ENCODE measurements at regions not wholly inside any gene's neighbourhood (a gene's known extent, or its start where the extent isn't known, plus 50 kb on each side); places are given as distances from the start of the nearest gene placed in this dataset.

DNA sequence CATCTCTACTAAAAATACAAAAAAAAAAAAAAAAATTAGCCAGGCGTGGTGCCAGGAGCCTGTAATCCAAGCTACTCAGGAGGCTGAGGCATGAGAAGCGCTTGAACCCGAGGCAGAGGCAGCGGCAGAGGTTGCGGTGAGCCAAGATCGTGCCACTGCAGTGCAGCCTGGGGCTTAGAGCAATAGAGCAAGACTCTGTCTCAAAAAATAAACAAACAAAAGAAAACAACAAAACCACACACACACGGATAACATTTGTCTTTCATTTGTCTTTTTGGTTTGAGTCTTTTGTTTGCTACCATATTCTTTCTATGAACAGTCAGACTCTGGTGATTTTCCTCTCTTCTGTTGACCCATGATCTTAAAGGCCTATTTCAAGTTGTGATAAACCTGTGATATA lies 1168.3 kb upstream of the WWC1 start:
- Histone ChIP-seq H3K4me3 (ENCODE audit: insufficient read depth, low read depth, low read length) (no peak overlapping the region), H3K36me3 (replicated peaks; ENCODE audit: control insufficient read depth, insufficient read depth, low read length) (no peaks in the 10 kb centered on the region), H3K27me3 (ENCODE audit: control insufficient read depth, insufficient read depth, low read length) (no peaks in the 10 kb centered on the region)
- DNase-seq: no peak

DNA sequence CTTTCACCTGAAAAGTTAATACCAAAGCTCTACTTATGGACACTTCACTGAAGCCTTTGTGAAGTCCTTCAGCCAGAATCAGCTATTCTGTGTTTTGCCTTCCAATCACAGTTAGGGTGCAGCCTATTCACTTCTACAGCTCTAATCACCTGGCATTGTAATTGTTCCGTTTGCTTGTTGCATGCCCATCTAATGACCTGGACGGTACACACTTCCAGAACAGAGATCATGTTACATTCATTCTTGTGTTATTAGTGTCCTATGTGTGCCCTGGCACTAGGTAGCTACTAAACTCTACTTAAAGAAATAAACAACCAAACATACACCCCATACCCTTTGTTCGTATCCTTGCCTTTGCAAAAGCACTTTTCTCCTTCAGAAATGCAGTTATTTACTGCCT lies 1162.9 kb upstream of the WWC1 start:
- Histone ChIP-seq H3K36me3 (replicated peaks; ENCODE audit: control insufficient read depth, insufficient read depth, low read length) (no peaks in the 10 kb centered on the region), H3K4me3 (ENCODE audit: insufficient read depth, low read depth, low read length) (no peak overlapping the region), H3K27me3 (ENCODE audit: control insufficient read depth, insufficient read depth, low read length) (no peaks in the 10 kb centered on the region)
- no peak for DNase-seq

DNA sequence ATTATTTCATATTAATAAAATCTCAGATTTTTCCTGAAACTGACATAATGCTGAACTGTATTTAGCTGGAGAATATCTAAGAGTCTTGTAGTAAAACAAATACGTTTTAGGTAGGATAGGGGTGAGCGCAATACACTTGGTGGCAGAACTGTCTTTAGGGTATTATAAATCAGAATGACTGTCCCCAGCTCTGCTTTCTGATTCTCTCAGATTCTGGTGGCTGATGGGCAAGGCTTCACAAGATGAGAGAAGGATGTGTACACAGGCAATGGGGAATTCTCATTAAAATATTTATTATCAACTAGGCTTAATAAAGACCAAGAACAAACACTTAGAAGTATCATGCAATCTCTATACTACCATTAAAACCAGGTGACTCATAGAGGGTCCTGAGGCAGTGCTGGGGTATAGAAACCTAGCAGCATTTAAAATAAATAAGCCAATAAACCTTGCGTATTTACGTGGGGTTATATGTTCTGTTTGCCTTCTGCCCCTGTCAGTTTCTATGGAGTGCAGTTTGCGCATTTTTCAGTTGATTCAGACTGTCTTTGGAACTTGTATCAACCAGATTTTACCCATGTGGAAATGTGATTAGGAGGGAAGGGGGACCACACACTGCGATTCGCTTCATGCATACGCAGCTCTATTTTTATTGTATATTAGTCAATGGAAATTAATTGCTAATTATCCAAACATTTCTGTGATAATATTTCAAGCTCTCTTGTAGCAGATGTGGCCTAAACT lies 1150.7 kb upstream of the WWC1 start:
- Histone ChIP-seq H3K36me3 (replicated peaks; ENCODE audit: control insufficient read depth, insufficient read depth, low read length) (no peaks in the 10 kb centered on the region), H3K27me3 (ENCODE audit: control insufficient read depth, insufficient read depth, low read length) (no peaks in the 10 kb centered on the region), H3K4me3 (ENCODE audit: insufficient read depth, low read depth, low read length) (no peak overlapping the region)
- DNase-seq: no peak

DNA sequence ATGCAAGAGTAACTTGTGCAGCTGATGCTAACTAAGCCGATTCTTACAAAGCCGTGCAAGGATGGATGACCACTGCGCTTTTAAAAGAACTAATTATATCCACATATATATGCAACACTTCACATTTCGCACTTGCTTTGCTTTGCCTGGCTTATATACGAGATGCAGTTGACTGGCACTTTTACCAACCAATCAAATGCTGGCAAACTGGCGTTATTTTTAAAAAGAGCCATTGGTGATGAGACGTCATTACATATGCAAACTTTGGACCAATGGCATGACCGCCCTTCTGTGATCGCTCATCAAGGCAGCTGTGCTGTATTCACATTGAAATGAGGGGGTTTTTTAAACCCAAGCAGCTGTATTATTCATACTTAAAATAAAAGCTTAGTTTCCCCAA lies 1147.7 kb upstream of the WWC1 start:
- no peak for DNase-seq
- H3K4me3 ChIP-seq (ENCODE audit: insufficient read depth, low read depth, low read length): no peak overlapping the region
- H3K36me3 ChIP-seq (replicated peaks; ENCODE audit: control insufficient read depth, insufficient read depth, low read length): no peaks in the 10 kb centered on the region
- H3K27me3 ChIP-seq (ENCODE audit: control insufficient read depth, insufficient read depth, low read length): no peaks in the 10 kb centered on the region

DNA sequence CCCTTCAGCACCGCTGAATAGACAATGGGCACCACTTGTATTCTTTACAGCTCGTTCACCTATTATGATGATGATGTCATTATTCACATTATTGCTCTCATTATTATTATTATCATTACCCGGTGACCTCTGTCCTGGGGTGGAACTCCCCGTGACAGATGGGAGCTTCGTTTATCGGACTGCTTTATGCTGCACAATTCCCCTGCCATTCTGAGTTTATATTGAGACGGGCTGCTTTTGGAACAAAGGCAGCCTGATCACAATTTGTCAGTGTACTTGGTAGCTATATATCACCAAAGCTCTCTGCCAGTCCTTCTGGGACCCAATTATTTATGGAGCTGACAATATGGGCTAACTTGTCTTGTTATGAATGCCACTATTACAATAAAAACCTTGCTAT lies 1145.6 kb upstream of the WWC1 start:
- no peaks in the 10 kb centered on the region for H3K36me3 ChIP-seq (replicated peaks; ENCODE audit: control insufficient read depth, insufficient read depth, low read length)
- DNase-seq: no peak
- H3K27me3 ChIP-seq (ENCODE audit: control insufficient read depth, insufficient read depth, low read length): no peaks in the 10 kb centered on the region
- no peak overlapping the region for H3K4me3 ChIP-seq (ENCODE audit: insufficient read depth, low read depth, low read length)

DNA sequence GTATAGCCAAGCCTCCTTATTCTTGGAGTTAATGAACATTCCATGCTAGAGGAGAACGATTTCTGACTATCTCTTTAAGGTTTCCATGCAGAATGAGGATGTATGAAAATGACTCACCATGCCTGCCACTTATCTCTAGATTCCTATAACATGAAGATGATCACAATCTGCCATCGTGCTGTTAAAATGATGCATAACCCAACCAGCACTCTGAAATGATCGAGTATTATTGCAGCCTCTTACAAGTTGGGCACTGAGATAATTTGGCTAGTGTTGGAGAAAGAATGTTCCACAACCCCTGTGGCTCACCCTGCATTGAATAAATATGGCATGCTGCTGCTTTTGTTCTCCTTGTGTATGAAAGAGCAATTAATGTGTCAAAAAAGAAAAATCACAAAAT lies 1143.6 kb upstream of the WWC1 start:
- no peaks in the 10 kb centered on the region for H3K27me3 ChIP-seq (ENCODE audit: control insufficient read depth, insufficient read depth, low read length)
- H3K4me3 ChIP-seq (ENCODE audit: insufficient read depth, low read depth, low read length): no peak overlapping the region
- no peaks in the 10 kb centered on the region for H3K36me3 ChIP-seq (replicated peaks; ENCODE audit: control insufficient read depth, insufficient read depth, low read length)
- no peak for DNase-seq

DNA sequence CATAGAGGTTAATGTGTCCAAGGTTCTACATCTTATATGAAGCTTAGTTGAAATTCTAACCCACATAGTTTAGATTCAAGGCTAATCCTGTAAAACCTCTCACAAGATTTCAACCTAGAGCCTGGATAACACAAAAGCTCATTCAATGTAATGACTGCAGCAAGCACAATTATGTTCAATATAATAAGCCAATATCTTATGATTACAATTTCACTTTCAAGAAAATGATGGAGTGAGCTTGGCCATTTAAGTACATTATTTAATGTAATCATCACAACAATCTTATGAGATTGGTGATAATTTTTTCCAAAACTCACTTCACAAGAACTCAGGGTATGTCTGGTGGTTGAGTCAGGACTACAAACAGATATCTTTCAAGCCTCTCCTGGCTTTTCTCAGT lies 1140.8 kb upstream of the WWC1 start:
- H3K36me3 ChIP-seq (replicated peaks; ENCODE audit: control insufficient read depth, insufficient read depth, low read length): no peaks in the 10 kb centered on the region
- no peak overlapping the region for H3K4me3 ChIP-seq (ENCODE audit: insufficient read depth, low read depth, low read length)
- no peaks in the 10 kb centered on the region for H3K27me3 ChIP-seq (ENCODE audit: control insufficient read depth, insufficient read depth, low read length)
- DNase-seq: no peak

DNA sequence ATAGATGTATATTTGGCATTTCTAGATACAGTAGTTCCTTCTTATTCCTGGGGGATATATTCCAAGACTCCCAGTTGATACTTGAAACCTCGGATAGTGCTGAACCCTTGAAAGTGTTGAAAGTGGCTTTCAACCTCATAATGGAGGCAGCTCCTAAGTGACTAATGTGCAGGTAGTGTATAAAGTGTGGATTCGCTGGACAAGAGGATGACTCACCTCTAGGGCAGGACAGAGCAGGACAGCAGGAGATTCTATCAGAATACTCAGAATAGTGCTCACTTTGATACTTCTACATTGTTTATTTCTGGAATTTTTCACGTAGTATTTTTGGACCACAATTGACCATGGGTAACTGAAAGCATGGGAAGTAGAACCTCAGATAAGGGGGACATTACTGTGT lies 1138.9 kb upstream of the WWC1 start:
- no peak for DNase-seq
- no peaks in the 10 kb centered on the region for H3K36me3 ChIP-seq (replicated peaks; ENCODE audit: control insufficient read depth, insufficient read depth, low read length)
- no peak overlapping the region for H3K4me3 ChIP-seq (ENCODE audit: insufficient read depth, low read depth, low read length)
- no peaks in the 10 kb centered on the region for H3K27me3 ChIP-seq (ENCODE audit: control insufficient read depth, insufficient read depth, low read length)

DNA sequence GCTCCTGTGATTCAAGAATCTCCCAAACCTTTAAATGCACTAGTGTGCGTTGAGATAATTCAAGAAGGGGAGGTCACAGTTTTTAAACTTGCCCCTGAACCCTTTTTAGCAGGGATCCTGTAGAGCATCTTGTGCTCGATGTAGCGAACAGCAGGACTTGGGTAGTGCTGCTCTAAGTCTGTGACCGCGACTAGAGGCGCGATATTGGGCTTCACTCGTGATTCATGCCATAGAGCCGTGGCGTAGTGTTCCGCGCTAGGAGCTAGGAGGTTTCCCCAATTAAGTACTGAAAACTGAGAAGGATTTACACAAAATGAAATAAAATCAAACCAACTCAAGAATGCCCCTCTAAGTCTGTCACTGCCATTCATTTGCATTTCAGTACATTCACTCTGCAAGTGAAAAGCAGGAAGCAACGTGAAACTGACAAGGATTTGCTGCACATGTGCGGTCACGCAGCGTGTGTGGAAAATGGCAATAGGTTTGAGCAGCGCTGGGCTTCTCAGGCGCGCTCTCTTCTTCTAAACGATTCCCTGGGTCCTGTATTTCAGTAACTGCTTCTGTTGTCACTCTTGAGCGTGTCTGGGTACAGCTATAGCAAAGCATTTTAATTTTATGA lies 1135.9 kb upstream of the WWC1 start:
- Histone ChIP-seq H3K4me3 (ENCODE audit: insufficient read depth, low read depth, low read length) (no peak overlapping the region), H3K36me3 (replicated peaks; ENCODE audit: control insufficient read depth, insufficient read depth, low read length) (no peaks in the 10 kb centered on the region), H3K27me3 (ENCODE audit: control insufficient read depth, insufficient read depth, low read length) (no peaks in the 10 kb centered on the region; the same call in 1 of the 2 replicates)
- DNase-seq: peak; percentile 3

DNA sequence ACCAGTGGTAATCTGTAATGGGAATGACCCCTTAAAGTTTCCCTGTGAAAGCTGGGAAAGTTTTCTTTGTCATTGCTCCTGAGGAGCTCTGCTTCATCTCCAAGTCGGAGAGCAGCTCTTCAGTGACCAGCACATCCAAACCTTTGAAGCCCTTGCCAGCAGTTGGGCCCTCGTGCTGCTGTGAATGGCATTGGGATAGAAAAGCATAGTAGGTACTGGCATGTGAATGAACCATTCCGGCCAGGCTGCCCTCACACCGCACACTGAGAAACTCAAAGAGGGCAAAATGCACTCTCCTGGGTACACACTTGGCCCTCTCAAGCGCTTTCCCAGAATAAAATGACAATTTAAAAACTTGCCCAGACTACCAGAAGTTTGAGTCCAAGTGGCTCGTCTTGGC lies 1135.0 kb upstream of the WWC1 start:
- Histone ChIP-seq H3K27me3 (ENCODE audit: control insufficient read depth, insufficient read depth, low read length) (no peaks in the 10 kb centered on the region; the same call in 1 of the 2 replicates), H3K4me3 (ENCODE audit: insufficient read depth, low read depth, low read length) (no peak overlapping the region), H3K36me3 (replicated peaks; ENCODE audit: control insufficient read depth, insufficient read depth, low read length) (no peaks in the 10 kb centered on the region)
- DNase-seq: no peak

DNA sequence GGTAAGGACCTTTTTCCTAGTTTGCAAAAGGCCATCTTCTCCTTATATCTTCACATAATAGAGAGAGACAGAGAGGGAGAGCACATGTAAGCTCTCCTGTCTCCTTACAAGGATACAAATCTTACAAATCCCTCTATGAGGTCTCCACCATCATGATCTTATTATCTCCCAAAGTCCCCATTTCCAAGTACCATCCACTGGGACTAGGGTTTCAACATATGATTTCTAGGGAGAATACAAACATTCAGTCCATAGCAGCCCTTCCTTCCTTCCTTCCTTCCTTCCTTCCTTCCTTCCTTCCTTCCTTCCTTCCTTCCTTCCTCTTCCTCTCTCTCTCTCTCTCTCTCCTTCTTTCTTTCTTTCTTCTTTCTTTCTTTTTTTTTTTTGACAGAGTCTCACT lies 1132.9 kb upstream of the WWC1 start:
- no peak for DNase-seq
- Histone ChIP-seq H3K27me3 (ENCODE audit: control insufficient read depth, insufficient read depth, low read length) (no peaks in the 10 kb centered on the region; the same call in 1 of the 2 replicates), H3K36me3 (replicated peaks; ENCODE audit: control insufficient read depth, insufficient read depth, low read length) (no peaks in the 10 kb centered on the region), H3K4me3 (ENCODE audit: insufficient read depth, low read depth, low read length) (no peak overlapping the region)

DNA sequence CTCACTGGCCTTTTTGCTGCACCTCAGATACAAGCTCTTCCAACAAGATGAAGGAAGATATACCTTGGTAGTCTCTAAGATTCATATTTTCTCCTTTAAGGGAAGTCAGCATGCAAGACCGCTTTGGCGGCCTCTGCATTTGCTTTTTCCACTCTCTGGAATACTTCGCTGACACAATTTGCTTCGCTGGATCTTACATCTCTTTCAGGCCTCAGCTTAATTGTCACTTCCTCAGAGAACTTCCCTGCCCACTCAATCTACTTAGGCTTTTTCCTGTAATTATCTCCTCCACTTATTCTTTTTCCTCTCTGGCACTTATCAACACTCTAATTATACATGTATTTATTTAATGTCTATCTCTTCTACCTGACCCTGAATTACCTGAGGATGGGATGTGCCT lies 1131.1 kb upstream of the WWC1 start:
- no peak overlapping the region for H3K4me3 ChIP-seq (ENCODE audit: insufficient read depth, low read depth, low read length)
- no peaks in the 10 kb centered on the region for H3K36me3 ChIP-seq (replicated peaks; ENCODE audit: control insufficient read depth, insufficient read depth, low read length)
- DNase-seq: no peak
- no peaks in the 10 kb centered on the region; the same call in 1 of the 2 replicates for H3K27me3 ChIP-seq (ENCODE audit: control insufficient read depth, insufficient read depth, low read length)

DNA sequence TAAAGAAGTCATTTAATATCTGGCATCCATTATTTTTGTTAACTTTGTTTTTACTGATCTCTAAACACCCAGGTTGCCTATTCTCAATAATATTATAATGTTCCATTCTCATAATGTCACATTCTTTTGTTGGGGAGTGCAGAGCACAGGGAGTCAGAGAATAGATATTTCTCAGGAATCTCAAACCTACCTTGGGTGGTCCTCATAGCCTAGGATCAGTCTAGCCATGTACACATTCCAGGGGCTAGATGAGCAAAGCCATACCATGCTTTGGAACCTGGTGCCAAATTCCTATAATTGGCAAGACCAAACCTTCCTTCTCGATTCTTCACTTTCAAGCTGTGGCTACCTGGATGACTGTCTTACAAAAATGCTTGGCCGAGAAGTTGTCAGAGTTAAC lies 1124.7 kb upstream of the WWC1 start:
- H3K27me3 ChIP-seq (ENCODE audit: control insufficient read depth, insufficient read depth, low read length): no peaks in the 10 kb centered on the region
- DNase-seq: no peak
- no peaks in the 10 kb centered on the region for H3K36me3 ChIP-seq (replicated peaks; ENCODE audit: control insufficient read depth, insufficient read depth, low read length)
- no peak overlapping the region for H3K4me3 ChIP-seq (ENCODE audit: insufficient read depth, low read depth, low read length)

DNA sequence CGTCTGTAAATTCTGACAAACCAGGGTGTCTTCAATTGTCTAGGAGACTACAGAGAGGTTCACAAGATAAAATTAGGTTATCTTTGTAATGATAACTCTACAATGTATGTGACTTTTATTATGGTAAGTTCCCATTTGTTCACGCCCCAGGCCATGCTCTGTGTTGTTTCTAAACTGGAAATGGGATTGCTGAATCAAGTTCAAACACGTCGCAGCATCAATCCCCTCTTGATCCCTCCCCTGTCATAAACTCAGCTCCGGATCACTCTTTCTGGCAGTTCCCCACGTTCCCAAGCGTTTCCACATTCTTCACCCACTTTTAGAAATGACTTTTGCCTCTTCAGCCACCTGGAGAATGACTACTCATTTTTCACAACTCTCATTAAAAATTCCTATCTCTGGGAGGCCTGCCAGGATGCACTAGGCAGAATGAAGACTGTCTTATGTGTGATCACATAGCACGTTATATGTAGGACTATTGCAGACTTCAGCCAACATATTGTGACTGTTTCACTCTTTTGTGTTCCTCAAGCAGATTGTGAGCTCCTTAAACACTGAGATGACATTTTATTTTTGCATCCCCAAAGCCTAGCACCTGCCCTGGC lies 1124.2 kb upstream of the WWC1 start:
- no peaks in the 10 kb centered on the region for H3K36me3 ChIP-seq (replicated peaks; ENCODE audit: control insufficient read depth, insufficient read depth, low read length)
- no peaks in the 10 kb centered on the region for H3K27me3 ChIP-seq (ENCODE audit: control insufficient read depth, insufficient read depth, low read length)
- no peak for DNase-seq
- no peak overlapping the region for H3K4me3 ChIP-seq (ENCODE audit: insufficient read depth, low read depth, low read length)

DNA sequence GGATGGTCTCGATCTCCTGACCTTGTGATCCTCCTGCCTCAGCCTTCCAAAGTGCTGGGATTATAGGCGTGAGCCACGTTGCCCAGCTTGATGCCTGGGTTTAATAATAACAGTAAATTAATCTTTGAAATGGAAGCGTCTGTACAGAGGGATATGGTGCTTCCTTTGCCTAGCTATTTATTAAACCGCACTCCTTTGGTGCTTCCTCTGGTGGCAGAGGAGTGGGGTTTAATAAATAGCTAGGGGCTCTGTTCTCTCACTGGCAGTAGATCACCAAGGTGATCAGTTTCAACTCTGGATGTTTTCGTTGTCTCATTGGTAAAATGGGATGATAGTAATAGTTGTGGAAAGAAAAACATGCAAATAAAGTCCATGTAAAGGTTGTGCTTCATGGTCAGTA lies 1122.5 kb upstream of the WWC1 start:
- Histone ChIP-seq H3K4me3 (ENCODE audit: insufficient read depth, low read depth, low read length) (no peak overlapping the region), H3K36me3 (replicated peaks; ENCODE audit: control insufficient read depth, insufficient read depth, low read length) (no peaks in the 10 kb centered on the region), H3K27me3 (ENCODE audit: control insufficient read depth, insufficient read depth, low read length) (no peaks in the 10 kb centered on the region)
- no peak for DNase-seq
